HG02943 (cell line): ENCODE measurements at regions not wholly inside any gene's neighbourhood (a gene's known extent, or its start where the extent isn't known, plus 50 kb on each side); places are given as distances from the start of the nearest gene placed in this dataset.

Source experiments
- ATAC-seq: cut with Tn5 transposase; IDR thresholded peaks from one replicate; pipeline ENCODE4 v1.9.1; 2021; ENCODE audit warnings: mild to moderate bottlenecking, low read depth, moderate library complexity; ENCODE audit not compliant: unreplicated experiment

GRCh38 chr9:120151149-120151548 is 428.8 kb downstream of the CDK5RAP2 start:
- no peak for ATAC-seq

- ATAC-seq = no peak
Observed at GRCh38 chr9:120138955-120139354, 441.0 kb downstream of the CDK5RAP2 start.

GRCh38 chr9:120137186-120137840 is 442.7 kb downstream of the CDK5RAP2 start:
- ATAC-seq = no peak

GRCh38 chr9:120136696-120137095 is 443.3 kb downstream of the CDK5RAP2 start:
- ATAC-seq = no peak

GRCh38 chr9:120117081-120117480 is 462.9 kb downstream of the CDK5RAP2 start:
- ATAC-seq = no peak

GRCh38 chr9:120110520-120110919 is 469.4 kb downstream of the CDK5RAP2 start:
- ATAC-seq = no peak

- ATAC-seq = no peak
Observed at GRCh38 chr9:120109242-120109641, 470.7 kb downstream of the CDK5RAP2 start.

- ATAC-seq = no peak
Observed at GRCh38 chr9:120107138-120107537, 472.8 kb downstream of the CDK5RAP2 start.

- ATAC-seq = no peak
Observed at GRCh38 chr9:120104771-120105170, 475.2 kb downstream of the CDK5RAP2 start.

GRCh38 chr9:120100595-120100994 is 479.4 kb downstream of the CDK5RAP2 start:
- ATAC-seq = no peak

- ATAC-seq = no peak
Observed at GRCh38 chr9:120099065-120099464, 480.9 kb downstream of the CDK5RAP2 start.

GRCh38 chr9:120098584-120098983 is 481.4 kb downstream of the CDK5RAP2 start:
- ATAC-seq = no peak

GRCh38 chr9:120091206-120091605 is 488.8 kb downstream of the CDK5RAP2 start:
- ATAC-seq = no peak

- ATAC-seq = no peak
Observed at GRCh38 chr9:120080849-120081248, 499.1 kb downstream of the CDK5RAP2 start.

- no peak for ATAC-seq
Observed at GRCh38 chr9:120078112-120078511, 501.9 kb downstream of the CDK5RAP2 start.

GRCh38 chr9:120071760-120072159 is 508.2 kb downstream of the CDK5RAP2 start:
- no peak for ATAC-seq

GRCh38 chr9:120066315-120066714 is 513.7 kb downstream of the CDK5RAP2 start:
- ATAC-seq = no peak

GRCh38 chr9:120065151-120065550 is 514.8 kb downstream of the CDK5RAP2 start:
- no peak for ATAC-seq

- ATAC-seq = no peak
Observed at GRCh38 chr9:120045011-120045410, 535.0 kb downstream of the CDK5RAP2 start.

- ATAC-seq = no peak
Observed at GRCh38 chr9:120043448-120043847, 536.5 kb downstream of the CDK5RAP2 start.

GRCh38 chr9:120040896-120041295 is 539.1 kb downstream of the CDK5RAP2 start:
- no peak for ATAC-seq

GRCh38 chr9:120038342-120038741 is 541.6 kb downstream of the CDK5RAP2 start:
- no peak for ATAC-seq

GRCh38 chr9:120032639-120033038 is 547.3 kb downstream of the CDK5RAP2 start:
- ATAC-seq = no peak
